Small intestine (tissue), 7 donors: ENCODE measurements at regions not wholly inside any gene's neighbourhood (a gene's known extent, or its start where the extent isn't known, plus 50 kb on each side); places are given as distances from the start of the nearest gene placed in this dataset.

Experiments used
- DNase-seq, 2 donors: peaks; one replicate each; pipeline versions ENCODE4 v3.0.0 to v3.0.0-alpha.2; 2013
- FAIRE-seq: peaks from 2 replicates; lab custom pipeline; 2012; peaks lifted over from hg19 to GRCh38; lab: Jason Lieb, UNC
- H3K27ac ChIP-seq, 3 donors: one replicate each; pipeline ENCODE4 v1.5.1; 2013; ENCODE audit warnings: low read length in 2 of 3, mild to moderate bottlenecking in 2 of 3, control low read depth in 1 of 3, inconsistent platforms in 1 of 3, low read depth in 1 of 3, moderate library complexity in 1 of 3
- H3K27me3 ChIP-seq, 3 donors: one replicate each; pipeline ENCODE4 v1.6.1; 2013; ENCODE audit warnings: low read length in 3 of 3, inconsistent platforms in 1 of 3; ENCODE audit not compliant: control insufficient read depth in 3 of 3, insufficient read depth in 3 of 3
- H3K36me3 ChIP-seq, 3 donors: one replicate each; pipeline ENCODE4 v1.6.1; 2013; ENCODE audit warnings: low read length in 3 of 3, inconsistent platforms in 1 of 3, low read depth in 1 of 3, mild to moderate bottlenecking in 1 of 3, moderate library complexity in 1 of 3; ENCODE audit not compliant: control insufficient read depth in 3 of 3, insufficient read depth in 2 of 3
- H3K4me1 ChIP-seq, 3 donors: one replicate each; pipeline ENCODE4 v1.6.1; 2013; ENCODE audit warnings: low read length in 2 of 3, inconsistent platforms in 1 of 3, low read depth in 1 of 3, mild to moderate bottlenecking in 1 of 3, moderate library complexity in 1 of 3; ENCODE audit not compliant: control insufficient read depth in 3 of 3, insufficient read depth in 2 of 3
- H3K4me3 ChIP-seq, 3 donors: one replicate each; pipeline ENCODE4 v1.5.1; 2013; ENCODE audit warnings: low read length in 3 of 3, control low read depth in 1 of 3, inconsistent platforms in 1 of 3, low read depth in 1 of 3, mild to moderate bottlenecking in 1 of 3, moderate library complexity in 1 of 3
- H3K9me3 ChIP-seq, 2 donors: one replicate each; pipeline ENCODE4 v1.6.1; 2013; ENCODE audit warnings: low read depth in 1 of 2, low read length in 1 of 2; ENCODE audit not compliant: control insufficient read depth in 2 of 2, insufficient read depth in 1 of 2
- WGBS, 3 donors: extraction: QIAGEN DNeasy Blood & Tissue Kit; methylation state at CpG; one replicate each; pipeline ENCODE4 v1.1.7; 2013; 5-methylcytosine and 5-hydroxymethylcytosine counted together
- donor health status: healthy with polysubstance abuse.
- donor health status: control.
- donor health status: control.
- donor health status: Bipolar disorder and iron deficiency.
- donor health status: healthy.

DNA sequence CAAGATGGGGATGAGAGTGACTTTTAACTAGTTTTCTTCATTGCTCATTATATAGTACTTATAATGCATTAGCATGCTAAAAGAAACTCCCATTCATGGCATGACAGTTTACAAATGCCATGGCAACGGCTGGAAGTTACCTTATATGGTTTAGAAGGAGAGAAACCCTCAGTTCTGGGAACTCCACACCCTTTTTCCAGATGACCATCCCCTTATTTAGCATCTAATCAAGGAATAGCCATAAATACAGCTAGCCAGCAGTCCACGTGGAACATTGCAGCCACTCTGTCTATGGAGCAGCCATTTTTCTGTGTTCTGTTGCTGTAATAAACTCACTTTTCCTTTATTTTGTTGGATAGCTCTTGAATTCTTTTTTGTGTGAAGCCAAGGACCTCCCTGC is 1137.8 kb downstream of the CDH18 start:
- Histone ChIP-seq H3K27ac (no peak overlapping the region), H3K4me1 (no peaks in the 10 kb centered on the region), H3K36me3 (no peaks in the 10 kb centered on the region), H3K9me3 (no peaks in the 10 kb centered on the region), H3K27me3 (no peaks in the 10 kb centered on the region), H3K4me3 (no peak overlapping the region)
- 31 to 60% (median 43%) methylated on average over 2 of the region's 2 CpGs for WGBS, 3 donors
- DNase-seq (no peak), FAIRE-seq (no peak)

DNA sequence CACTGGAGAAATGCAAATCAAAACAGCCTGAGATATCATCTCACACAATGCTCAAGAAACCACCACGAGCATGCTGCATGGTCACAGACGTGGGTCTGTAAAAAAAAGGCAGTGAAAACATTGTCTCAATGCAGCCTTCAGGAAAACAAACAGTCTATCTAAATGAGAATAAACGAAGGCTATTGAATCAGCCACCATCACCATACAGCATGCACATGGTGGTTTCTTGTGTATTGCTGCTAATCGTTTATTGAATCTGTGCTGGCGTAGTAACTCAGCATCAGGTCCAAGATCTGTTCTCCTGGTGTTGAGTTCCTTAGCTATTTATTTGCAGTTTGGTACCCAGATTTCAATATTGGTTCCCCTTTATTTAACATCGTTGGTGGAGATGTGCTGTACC is 1115.0 kb downstream of the CDH18 start:
- Histone ChIP-seq H3K36me3 (no peaks in the 10 kb centered on the region), H3K4me3 (no peak overlapping the region)

DNA sequence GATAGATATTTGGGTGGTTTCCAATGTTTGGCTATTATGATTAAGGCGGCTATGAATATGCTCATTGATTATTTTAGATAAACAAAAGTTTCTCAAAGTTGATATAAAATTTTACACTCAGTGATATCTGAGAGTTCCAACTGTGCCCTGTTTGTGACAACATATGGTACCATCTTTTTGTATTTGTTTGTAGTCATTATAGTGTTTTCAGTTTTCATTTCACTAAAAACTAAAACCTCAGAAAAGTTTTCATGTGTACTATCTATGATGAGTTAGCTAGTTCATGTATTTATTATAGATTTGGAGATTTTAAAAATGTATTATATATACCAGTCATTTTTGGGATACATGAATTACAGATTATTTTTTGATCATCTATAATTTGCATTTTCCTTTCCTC is 1111.4 kb downstream of the CDH18 start:
- DNase-seq, result no peak
- no peaks in the 10 kb centered on the region for H3K9me3 ChIP-seq
- H3K27me3 ChIP-seq, result no peaks in the 10 kb centered on the region
- no peak overlapping the region for H3K27ac ChIP-seq
- 70 to 81% (median 79%) methylated on average over 1 of the region's 1 CpG for WGBS, 3 donors
- no peak overlapping the region for H3K4me3 ChIP-seq
- no peaks in the 10 kb centered on the region for H3K4me1 ChIP-seq
- FAIRE-seq, result no peak
- no peaks in the 10 kb centered on the region for H3K36me3 ChIP-seq

More for the DNA sequence above, 1115.0 kb downstream of the CDH18 start:
- FAIRE-seq (no peak), DNase-seq (no peak)
- Histone ChIP-seq H3K27ac (no peak overlapping the region), H3K9me3 (no peaks in the 10 kb centered on the region), H3K27me3 (no peaks in the 10 kb centered on the region), H3K4me1 (no peaks in the 10 kb centered on the region)
- WGBS, 3 donors, result 61 to 77% (median 72%) methylated on average over 6 of the region's 6 CpGs

DNA sequence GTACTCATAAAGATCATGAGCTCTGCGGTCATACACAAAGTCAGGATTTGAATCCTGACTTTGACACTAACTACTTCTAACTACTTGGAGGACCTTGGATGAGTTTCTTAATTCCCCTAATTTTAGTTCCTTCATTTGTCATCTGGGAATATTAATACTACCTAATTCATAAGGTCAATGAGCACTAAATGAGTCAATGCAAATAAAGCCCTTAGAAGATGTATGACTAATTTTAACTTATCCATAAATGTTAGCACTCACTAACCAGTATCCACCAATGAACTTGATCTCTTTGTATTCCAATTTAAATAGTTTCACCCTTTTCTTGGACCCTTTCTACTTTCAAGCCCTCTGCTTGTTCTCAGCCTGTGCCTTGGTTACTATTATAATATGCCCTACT is 1106.4 kb downstream of the CDH18 start:
- DNase-seq, result no peak
- Histone ChIP-seq H3K4me3 (no peak overlapping the region), H3K36me3 (no peaks in the 10 kb centered on the region), H3K4me1 (no peaks in the 10 kb centered on the region), H3K27ac (no peak overlapping the region), H3K27me3 (no peaks in the 10 kb centered on the region), H3K9me3 (no peaks in the 10 kb centered on the region)
- 94 to 100% (median 96%) methylated on average over 1 of the region's 1 CpG for WGBS, 3 donors
- no peak for FAIRE-seq

DNA sequence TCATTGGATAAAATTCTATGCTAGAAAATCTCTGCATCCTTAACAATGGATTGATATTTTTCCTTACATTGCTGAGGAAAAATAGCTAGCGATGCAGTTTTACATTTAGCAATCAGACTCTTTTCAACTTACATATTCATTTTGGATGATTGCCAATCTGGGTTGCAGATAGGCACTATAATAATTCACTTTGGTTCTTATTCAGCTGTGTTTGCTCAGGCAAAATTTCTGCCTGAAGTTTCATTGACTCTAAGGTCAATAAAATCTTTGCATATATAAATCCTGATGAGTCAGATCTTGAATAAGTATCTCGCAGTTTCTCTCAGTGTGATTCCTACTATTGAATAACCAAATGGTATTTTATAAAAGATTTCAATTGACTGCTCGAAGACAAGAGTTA is 1105.8 kb downstream of the CDH18 start:
- 72 to 78% (median 75%) methylated on average over 3 of the region's 3 CpGs for WGBS, 3 donors
- no peak for FAIRE-seq
- DNase-seq, result no peak

DNA sequence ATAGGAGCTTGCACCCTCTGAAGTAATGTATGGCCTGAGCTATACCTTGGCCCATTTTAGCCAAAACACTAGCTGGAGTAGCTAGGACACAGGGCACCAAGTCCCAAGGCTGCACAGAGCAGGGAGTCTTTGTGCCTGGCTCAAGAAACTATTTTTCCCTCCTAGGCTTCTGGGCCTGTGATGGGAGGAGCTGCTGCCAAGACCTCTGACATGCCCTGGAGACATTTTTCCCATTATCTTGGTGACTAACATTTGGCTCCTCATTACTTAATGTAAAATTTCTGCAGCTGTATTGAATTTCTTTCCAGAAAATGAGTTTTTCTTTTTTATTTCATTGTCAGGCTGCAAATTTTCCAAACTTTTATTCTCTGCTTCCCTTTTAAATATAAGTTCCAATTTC is 1099.2 kb downstream of the CDH18 start:
- H3K27ac ChIP-seq, result no peak overlapping the region

More for the DNA sequence above, 1105.8 kb downstream of the CDH18 start:
- no peak overlapping the region for H3K4me3 ChIP-seq
- H3K36me3 ChIP-seq, result no peaks in the 10 kb centered on the region
- H3K9me3 ChIP-seq, result no peaks in the 10 kb centered on the region
- H3K27ac ChIP-seq, result no peak overlapping the region
- H3K27me3 ChIP-seq, result no peaks in the 10 kb centered on the region
- H3K4me1 ChIP-seq, result no peaks in the 10 kb centered on the region

DNA sequence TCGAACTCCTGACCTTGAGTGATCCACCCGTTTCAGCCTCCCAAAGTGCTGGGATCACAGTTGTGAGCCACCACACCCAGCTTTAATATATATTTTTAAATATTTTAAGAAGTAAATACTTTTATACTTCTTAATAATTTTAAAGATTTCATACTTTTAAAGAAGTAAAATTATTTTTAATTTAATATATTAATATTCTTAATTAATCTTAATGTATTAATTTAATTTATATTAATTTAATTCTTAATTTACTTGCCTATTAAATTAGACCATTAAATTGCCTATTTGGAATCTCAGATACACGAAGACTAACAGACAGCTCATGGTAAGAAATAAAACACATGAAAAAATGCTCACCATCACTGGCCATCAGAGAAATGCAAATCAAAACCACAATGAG is 1087.4 kb downstream of the CDH18 start:
- WGBS, 3 donors, result 59 to 77% (median 61%) methylated on average over 3 of the region's 3 CpGs
- H3K9me3 ChIP-seq, result peaks cover 1 to 3% of the 10 kb centered on the region in 2 donors
- H3K27ac ChIP-seq, result no peak overlapping the region
- H3K36me3 ChIP-seq, result no peaks in the 10 kb centered on the region
- DNase-seq (no peak), FAIRE-seq (no peak)
- H3K4me3 ChIP-seq, result no peak overlapping the region
- H3K4me1 ChIP-seq, result no peaks in the 10 kb centered on the region
- H3K27me3 ChIP-seq, result no peaks in the 10 kb centered on the region

More for the DNA sequence above, 1099.2 kb downstream of the CDH18 start:
- H3K27me3 ChIP-seq, result no peaks in the 10 kb centered on the region
- no peak for FAIRE-seq
- H3K9me3 ChIP-seq, result no peaks in the 10 kb centered on the region
- no peak for DNase-seq
- H3K36me3 ChIP-seq, result no peaks in the 10 kb centered on the region
- no peak overlapping the region for H3K4me3 ChIP-seq
- no peaks in the 10 kb centered on the region for H3K4me1 ChIP-seq

DNA sequence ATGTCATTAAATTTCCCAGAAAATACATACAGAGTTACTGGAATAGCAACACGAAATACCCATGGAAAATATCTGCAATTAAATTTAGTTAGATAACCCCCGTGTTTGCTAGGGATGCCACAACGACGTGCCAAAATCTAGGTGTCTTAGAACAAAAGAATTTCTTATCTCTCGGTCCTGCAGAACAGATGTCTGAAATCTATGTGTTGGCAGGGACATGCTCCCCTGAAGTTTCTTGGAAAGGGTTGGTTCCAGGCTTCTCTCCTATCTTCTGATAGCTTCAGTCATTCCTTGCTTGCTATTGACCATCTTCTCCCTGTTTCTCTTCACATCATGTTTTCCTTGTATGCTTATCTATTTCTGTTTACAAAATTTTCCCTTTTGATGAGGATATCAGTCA is 1067.0 kb downstream of the CDH18 start:
- 47 to 67% (median 50%) methylated on average over 5 of the region's 5 CpGs for WGBS, 3 donors
- Histone ChIP-seq H3K4me1 (no peaks in the 10 kb centered on the region), H3K36me3 (no peaks in the 10 kb centered on the region), H3K9me3 (peaks cover 0 to 3% of the 10 kb centered on the region in 2 donors), H3K27ac (no peak overlapping the region), H3K27me3 (no peaks in the 10 kb centered on the region), H3K4me3 (no peak overlapping the region)
- DNase-seq (no peak), FAIRE-seq (no peak)

DNA sequence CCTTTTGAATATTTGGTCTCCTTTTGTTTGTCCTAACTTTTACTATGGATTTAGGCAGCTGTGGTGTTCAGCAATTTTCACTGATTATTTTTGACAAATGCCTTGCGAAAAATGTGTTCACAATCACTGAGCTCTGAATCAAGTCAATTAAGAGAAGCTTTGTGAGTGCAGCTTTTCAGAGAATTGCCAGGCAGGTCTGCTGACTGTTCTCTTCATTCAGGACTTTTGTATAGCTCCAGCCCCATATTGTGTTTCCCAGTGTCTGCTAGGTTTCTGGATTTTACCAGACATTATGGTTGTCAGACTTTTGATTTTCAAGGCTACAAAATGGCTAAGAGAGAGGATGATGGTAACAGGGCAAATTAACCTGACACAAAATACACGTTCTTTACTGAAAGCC is 1055.9 kb downstream of the CDH18 start:
- no peak for DNase-seq
- H3K27me3 ChIP-seq, result no peaks in the 10 kb centered on the region
- H3K4me3 ChIP-seq, result no peak overlapping the region
- no peaks in the 10 kb centered on the region for H3K4me1 ChIP-seq
- no peaks in the 10 kb centered on the region for H3K36me3 ChIP-seq
- H3K27ac ChIP-seq, result no peak overlapping the region
- H3K9me3 ChIP-seq, result no peaks in the 10 kb centered on the region
- WGBS, 3 donors, result 75 to 83% (median 75%) methylated on average over 2 of the region's 2 CpGs
- FAIRE-seq, result no peak
